Stimulated activated CD4-positive, alpha-beta T cell treated with anti-CD3 and anti-CD28 coated beads, TNF-alpha, amount 100 ng/mL, for 1 hour (primary cell): ENCODE measurements at regions not wholly inside any gene's neighbourhood (a gene's known extent, or its start where the extent isn't known, plus 50 kb on each side); places are given as distances from the start of the nearest gene placed in this dataset.

Source experiments
- DNase-seq, 3 donors: peaks; one replicate each; pipeline ENCODE4 v3.0.0-alpha.2; 2020; ENCODE audit warnings: low read depth in 3 of 3, low spot score in 1 of 3

- no peak for DNase-seq
Observed at GRCh38 chr5:10853154-10853553, 92.1 kb upstream of the DAP start.

GRCh38 chr5:10849278-10849677 is 88.2 kb upstream of the DAP start:
- DNase-seq: no peak

- DNase-seq: no peak
Observed at GRCh38 chr5:10844016-10844415, 83.0 kb upstream of the DAP start.

GRCh38 chr5:10842823-10843222 is 81.8 kb upstream of the DAP start:
- no peak for DNase-seq

GRCh38 chr5:10839916-10840599 is 79.0 kb upstream of the DAP start:
- DNase-seq: no peak

GRCh38 chr5:10839118-10839517 is 78.1 kb upstream of the DAP start:
- no peak for DNase-seq

- DNase-seq: no peak
Observed at GRCh38 chr5:10838038-10838437, 77.0 kb upstream of the DAP start.

- DNase-seq: no peak
Observed at GRCh38 chr5:10836986-10837385, 76.0 kb upstream of the DAP start.

- no peak for DNase-seq
Observed at GRCh38 chr5:10834695-10835094, 73.7 kb upstream of the DAP start.

- no peak for DNase-seq
Observed at GRCh38 chr5:10832987-10833386, 72.0 kb upstream of the DAP start.

GRCh38 chr5:10832421-10832820 is 71.4 kb upstream of the DAP start:
- DNase-seq: no peak

GRCh38 chr5:10831419-10831818 is 70.4 kb upstream of the DAP start:
- no peak for DNase-seq

GRCh38 chr5:10828241-10828640 is 67.2 kb upstream of the DAP start:
- no peak for DNase-seq

- no peak for DNase-seq
Observed at GRCh38 chr5:10827571-10827970, 66.5 kb upstream of the DAP start.

- no peak for DNase-seq
Observed at GRCh38 chr5:10826971-10827370, 65.9 kb upstream of the DAP start.

GRCh38 chr5:10825897-10826644 is 65.0 kb upstream of the DAP start:
- DNase-seq: no peak

- no peak for DNase-seq
Observed at GRCh38 chr5:10812218-10812617, 51.2 kb upstream of the DAP start.
